ENCODE measurements at regions not wholly inside any gene's neighbourhood (a gene's known extent, or its start where the extent isn't known, plus 50 kb on each side); places are given as distances from the start of the nearest gene placed in this dataset.

DNA sequence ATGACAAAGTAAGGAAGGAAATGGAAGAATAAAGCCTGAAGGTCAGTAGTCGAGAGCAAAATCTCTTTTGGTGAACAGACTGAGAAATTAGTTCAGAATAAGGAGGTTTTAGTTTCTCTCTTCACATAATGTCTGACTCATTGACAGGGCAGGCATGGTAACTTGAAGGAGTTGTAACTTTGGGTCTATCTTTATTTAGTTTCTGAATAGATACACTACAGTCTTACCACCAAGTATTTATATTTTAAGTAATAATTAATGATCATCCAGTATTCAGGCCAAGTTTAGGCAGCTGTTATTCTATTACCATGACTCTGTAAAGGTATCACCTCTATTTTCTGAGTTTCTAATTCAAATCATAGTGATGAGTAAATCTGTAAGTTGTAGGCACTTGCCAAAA lies 219.9 kb downstream of the SPRY2 start:
- DNase-seq: no peak

DNA sequence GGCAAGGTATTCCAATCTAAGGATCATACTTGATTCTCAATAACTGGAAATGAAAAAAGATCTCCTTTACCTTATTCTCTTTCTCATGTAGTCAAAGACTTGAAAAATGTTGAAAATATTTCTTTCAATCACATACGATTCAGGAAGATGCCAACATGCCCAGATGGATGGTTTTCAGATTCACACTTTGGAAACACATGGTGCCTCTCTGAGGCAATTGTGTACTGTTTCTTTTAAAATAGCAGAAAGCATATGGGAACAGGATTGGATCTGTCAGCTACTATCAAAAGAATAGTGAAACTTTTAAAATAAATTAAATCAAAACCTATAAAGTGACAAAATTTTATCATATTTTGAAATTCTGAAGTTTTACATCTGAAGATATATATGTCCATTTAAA lies 222.4 kb downstream of the SPRY2 start:
- DNase-seq: no peak

DNA sequence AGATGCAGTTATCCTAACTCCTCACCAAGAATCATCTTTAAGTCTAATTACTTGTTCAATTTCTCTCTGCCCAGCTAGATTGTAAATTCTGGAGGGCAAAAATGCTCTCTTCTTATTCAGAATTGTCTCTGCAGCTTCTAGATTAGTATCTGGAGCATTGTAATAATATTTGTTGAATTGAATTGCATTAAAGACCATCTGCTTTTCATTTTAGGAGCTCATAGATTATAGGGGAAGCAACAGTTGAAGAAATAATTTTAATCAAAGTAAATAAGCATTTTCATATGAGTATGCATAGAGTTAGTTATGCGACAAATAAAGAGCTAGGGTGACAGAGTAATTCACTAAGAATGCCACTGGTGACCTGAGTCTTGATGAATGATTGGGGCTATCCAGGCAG lies 222.8 kb downstream of the SPRY2 start:
- no peak for DNase-seq

DNA sequence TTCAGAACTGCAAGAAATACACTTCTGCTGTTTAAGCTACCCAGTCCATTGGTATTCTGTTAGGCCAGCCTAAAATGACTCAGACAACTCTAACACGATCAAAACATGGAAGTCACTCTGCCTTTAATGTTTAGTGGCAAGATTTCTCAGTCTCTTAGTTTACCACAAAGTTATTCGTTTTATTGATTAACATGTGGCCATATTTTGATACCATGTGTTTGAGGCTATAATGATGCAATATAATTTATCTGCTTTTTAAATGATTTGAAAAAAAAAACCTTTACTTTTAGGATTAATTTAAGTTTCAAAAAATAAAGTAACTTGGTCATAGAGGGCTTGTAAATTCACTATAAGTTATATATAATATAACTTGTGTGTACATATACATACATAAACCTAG lies 223.4 kb downstream of the SPRY2 start:
- no peak for DNase-seq

DNA sequence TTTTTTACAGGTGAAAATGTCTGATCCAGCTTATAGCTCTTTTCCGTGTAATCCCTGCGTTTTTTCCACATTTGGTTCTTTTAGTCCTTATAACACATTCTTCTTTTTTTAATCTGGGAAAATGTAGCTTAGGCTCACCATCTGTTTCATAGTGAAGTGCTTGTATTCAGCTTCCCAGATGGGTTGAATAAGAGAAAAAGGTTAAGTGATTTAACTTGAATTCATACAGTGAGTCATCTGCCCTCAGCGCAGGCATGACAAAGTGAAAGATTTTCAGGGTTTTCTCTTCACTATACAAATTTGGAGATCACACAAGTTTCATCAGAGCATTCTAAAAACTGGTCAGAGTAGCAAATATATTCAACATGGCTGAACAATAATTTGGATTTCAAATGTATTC lies 224.8 kb downstream of the SPRY2 start:
- no peak for DNase-seq

DNA sequence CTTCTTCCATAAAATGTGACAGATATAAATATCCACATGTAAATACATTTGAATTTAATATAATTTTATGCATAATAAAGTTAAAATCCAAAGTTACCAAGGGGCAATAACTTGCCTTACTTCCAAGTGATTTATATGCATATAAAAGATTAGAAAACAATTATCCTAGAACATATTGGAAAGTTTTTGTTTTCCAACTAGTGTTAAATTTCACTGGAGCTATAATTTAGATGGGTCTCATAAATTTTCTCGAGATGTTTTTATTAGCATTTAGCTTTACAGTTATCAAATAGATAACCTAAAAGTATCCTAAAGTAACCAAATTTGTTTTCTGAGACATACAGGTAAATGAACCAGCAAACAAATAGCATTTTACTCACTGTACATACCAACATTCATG lies 225.3 kb downstream of the SPRY2 start:
- DNase-seq: no peak

DNA sequence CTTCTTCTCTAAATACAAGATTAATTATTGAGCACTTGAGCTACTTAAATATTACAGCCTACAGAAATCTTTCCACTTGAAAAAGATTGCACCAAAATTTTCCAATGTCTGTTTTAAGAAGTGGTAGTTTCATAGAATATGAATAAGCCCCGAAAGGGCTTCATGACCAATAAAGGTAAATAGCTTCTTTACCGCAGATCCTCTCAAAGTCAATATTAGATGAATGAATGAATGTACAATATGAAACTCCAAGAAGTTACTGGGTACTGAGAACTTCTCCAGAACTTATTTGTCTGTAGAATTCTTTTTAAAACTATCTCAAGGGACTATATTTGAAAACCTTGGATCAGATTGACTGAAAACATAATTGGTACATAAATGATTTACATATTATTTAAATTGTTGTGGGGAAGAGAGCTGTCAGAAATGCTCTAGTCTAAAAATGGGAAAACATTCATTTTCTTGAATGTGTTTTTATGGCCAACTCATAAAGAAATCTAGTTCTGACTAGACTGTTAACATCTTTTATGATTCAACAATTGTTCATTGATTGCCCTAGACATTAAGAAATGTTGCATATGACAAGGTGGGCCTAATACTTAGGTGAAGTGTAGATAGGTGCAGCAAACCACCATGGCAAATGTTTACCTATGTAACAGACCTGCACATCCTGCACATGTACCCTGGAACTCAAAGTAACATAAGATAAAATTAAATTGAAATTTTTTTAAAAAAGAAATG lies 227.0 kb downstream of the SPRY2 start:
- no peak for DNase-seq

DNA sequence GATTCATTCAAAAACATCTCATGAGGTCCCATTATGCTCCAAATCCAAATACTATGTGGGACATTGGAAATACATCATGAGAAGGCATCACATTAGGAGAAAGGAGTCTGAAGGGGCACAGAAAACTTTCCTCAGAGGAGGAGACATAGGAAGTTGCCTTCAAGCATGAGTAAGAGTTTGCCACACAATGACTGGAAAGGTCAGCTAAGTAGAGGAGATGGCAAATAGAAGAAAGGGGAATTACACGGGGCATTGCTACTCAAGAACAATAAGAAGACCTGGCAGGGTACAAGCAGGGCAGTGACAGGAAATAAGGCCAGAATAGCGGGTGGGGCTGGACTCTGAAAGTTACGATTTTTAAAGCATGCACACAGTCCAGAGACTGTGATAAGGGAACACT lies 231.6 kb downstream of the SPRY2 start:
- DNase-seq: no peak

DNA sequence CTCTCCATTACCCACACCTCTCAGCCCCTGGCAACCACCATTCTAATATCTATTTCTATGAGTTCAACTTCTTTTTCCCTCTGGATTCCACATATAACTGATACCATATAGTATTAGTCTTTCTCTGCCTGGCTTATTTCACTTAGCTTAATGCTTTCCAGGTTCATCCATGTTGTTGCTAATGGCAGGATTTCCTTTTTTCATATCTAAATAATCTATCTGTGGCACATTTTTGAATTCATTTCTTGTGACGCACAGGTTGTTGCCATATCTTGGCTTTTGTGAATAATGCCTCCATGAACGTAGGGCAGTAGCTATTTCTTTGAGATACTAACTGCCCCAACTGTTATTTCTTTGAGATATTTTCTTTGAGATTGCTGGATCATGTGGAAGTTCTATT lies 235.6 kb downstream of the SPRY2 start:
- DNase-seq: no peak

DNA sequence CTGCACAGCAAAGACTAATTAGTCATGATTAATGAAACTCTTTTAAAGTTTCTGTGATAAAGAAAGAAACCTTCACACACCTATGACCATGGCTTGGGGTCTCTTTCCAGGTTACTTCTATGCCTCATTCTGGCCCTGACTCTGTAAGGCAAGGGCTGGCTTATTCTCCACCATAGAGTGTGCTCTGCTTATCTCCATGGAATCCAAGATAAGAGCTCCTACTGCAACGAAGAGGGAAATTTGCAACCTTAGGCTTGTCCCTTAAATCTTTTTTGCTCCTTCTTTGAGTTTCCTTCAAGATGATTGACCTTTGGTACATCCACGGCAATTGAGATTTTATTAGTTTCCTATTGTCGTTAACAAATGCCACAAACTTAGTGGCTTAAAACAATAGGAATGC lies 239.9 kb downstream of the SPRY2 start:
- no peak for DNase-seq

DNA sequence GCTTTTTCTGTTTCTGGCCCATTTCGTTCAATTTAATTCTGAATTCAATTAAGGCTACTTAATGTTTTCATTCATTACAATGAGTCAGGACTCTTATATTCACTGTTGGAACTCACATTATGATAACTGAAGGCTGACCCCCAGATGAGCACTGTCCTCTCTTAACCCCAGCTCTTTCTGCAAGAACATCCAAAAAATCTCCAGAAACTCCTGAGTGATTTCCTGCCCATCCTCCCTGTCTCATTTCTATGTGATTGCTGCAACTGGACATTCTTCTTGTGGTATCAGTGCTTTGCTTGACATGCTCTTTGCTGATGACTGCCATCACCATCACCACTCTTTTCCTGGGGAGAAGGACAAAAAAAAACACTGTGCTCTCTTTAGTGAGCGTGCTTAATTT lies 240.3 kb downstream of the SPRY2 start:
- DNase-seq: no peak

DNA sequence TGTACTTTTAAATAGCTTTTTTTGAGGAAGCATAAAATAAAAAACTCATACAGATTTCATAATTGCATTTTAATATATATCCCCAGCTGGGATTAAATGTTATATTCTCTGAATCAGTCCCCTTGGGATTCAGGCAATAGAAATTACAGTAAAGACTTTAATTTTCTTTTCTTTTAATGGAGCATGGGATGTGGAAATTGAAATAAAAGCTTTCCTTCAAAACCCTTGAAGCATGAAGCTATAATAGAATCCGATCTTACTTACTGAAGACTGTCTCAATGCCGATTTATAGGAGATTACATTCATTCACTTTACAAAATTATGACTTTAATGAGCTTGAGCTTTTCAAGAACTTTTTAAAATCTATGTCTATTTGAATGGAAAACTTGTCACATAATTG lies 243.4 kb downstream of the SPRY2 start:
- DNase-seq: no peak

DNA sequence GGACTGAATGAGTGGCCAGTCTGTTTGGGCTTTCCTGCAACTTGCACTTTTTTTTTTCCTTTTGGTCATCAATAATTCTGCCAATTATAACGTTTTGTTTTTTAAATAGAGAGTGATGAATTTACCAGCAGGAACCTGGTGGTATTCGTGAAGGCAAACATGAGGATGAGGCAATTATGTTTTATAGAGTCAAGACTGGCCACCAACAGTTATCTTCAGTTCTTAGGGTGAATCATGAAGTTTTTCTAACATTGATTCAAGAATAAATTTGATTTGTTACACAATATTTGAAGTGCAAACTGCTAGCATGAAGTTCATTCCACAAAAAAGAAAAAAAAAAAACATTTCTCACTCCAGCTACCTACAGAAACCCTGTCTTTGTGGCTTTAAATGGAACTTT lies 244.5 kb downstream of the SPRY2 start:
- no peak for DNase-seq

DNA sequence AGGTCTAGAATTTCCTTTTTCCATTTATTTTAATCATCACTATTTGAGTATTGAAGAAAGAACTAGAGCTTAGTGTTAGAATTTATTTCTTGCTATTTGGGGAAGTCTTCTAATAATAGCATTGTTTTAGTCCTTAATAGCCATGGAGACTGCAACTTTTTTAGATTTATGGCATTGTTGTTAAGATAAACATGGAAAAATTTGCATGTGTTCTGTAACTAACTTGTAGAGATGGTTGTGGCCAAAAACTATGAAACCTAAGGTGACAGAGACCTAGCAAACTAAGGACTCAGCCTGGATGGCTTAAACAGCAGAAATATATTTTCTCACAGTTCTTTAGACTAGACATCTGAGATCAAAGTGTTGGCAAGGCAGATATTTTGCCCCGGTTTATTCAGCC lies 246.4 kb downstream of the SPRY2 start:
- DNase-seq: no peak

DNA sequence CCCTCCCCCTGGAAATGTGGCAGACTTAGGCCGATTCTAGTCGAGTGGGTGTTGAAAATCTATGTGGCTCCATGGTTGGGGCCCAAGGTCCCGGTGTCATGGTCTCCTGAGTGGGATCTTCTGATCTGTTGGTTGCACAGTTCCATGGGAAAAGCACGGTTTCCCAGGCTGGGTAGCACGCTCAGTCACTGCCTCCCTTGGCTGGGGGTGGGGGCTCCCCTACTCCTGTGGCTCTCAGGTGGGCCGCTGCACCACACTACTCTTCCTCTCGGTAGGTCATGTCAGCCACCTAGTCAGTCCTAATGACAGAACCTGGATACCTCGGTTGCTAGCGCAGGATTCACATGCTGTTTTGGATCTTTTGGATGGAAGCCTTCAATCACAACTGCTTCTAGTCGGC lies 247.0 kb downstream of the SPRY2 start:
- DNase-seq: no peak

DNA sequence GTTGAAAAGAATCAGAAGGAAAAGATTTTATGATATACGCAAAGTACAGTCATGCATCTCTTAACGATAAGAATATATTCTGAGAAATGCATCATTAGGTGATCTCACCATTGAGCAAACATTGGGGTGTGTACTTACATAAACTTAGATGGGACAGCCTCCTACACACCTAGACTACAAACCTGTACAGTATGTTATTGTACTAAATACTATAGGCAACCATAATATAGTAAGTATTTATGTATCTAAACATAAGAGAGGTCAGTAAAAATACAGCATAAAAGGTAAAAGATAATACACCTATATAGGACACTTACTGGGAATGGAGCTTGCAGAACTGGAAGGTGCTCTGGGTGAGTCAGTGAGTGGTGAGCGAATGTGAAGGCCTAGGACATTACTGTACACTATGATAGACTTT lies 254.6 kb downstream of the SPRY2 start:
- no peak for DNase-seq

DNA sequence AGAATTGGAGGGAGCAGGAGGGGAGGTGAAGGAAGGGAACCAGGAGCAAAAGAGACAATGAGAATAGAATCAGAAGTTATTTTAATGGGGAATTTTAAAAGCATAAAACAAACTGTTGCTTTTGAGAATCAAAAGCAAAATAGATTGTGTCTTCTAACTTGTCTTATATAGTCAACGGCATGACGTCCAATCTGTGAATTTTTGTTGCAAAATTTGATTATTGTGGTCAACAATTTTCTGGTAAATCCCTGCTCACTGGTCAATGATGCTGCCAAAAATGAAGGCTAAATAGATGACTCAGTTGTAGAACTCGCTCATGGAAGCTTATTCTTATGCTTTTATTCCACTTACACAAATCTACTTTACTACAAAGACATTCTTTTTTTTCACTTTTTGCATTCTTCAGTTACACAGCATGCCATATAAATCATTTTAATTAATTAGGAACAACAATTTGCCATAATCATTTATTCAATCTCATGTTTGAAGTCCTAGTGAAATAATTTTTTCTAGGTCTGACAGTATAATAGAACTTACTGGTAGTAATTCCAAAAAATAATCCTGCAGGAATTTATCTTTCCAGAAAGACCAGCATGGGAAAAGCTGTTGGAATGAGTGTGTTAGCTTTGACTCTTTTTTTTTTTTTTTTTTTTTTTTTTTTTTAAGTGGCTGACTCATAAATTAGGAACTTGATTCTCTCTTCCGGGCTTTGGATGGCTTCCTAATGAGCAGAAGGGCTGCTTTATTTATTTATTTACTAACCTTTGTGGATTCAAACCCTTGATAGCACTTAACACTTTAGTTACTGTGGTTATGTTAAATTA lies 256.9 kb downstream of the SPRY2 start:
- DNase-seq: peak; percentile 4

DNA sequence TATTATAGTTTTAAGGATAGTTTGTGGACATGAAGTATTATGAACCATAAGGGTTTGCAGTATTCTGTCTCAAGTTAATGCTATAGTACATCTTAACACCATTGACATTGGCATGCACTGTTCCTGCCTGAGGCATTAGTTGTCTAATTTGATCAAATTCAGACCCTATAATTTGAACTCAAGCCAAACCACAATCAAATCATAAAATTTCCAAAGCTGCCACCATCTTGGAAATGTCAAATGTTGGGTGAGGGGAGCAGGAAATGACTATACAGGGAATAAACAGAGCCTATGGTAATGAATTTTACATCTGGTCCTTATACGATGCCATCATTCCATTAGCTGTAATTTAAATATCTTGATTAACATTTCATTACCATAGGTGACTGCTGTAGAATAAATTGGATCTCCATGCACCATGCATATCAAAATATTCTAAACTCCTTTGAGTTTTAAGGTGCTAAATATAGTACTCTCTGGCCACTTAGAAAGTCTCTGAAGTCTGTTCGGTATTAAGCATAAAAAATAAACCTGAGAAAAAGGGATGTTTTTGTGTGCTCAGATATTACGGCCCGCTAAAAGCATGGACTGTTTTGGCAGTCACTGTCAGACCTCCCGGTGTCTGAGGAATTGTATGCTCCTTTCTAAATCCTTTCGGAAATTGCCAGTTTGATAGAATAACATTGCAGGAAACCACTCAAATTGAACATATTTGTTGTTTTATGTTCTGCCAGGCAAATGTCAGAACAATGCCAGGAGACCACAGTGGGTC lies 257.7 kb downstream of the SPRY2 start:
- no peak for DNase-seq

DNA sequence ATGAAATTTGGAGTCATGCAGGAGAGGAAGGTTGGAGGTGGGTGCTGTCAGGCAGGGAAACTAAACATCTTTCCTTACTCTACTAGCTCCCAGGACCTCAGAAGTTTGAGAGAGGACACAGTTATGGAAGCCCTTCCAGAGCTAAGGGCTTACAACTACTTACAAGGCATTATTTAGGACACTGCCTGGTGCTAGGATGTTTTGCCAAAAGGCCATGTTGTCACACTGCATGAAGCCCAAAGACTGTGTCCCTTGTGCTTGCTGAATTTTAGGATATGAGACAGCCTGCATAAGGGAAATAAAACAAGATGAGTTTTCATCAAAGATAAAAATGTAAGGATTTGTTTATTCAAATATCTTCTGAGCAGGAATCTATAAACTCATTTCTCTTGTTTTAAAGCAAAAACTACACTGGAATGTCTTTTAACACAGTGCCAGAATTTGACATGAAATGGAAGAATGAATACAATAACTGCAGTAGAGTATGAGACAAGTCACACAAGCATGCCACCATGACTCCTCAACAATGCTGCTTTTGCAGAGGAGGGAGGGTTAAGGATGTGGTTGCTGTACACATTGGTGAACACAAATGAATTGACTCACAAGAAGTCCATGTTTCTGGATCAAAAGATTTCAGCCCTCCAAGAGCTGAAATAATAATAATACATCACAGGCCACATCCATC lies 258.4 kb downstream of the SPRY2 start:
- DNase-seq: no peak

DNA sequence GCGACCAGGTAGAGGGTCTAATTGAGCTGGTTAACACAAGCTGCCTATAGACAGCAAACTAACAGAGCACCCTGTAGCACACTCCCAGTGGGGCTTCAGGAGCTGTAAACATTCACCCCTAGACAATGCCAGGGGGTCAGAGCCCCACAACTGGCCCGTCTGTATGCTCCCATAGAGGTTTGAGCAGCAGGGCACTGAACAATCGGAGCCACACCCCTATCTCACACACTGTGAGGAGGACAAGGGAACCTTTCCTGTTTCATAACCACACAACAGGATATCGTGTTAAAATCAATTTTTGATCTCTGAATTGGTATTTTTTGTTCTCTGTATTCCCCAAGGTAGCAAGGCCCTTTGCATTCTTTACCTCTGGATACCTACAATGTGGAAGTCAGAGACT lies 266.1 kb downstream of the SPRY2 start:
- no peak for DNase-seq

DNA sequence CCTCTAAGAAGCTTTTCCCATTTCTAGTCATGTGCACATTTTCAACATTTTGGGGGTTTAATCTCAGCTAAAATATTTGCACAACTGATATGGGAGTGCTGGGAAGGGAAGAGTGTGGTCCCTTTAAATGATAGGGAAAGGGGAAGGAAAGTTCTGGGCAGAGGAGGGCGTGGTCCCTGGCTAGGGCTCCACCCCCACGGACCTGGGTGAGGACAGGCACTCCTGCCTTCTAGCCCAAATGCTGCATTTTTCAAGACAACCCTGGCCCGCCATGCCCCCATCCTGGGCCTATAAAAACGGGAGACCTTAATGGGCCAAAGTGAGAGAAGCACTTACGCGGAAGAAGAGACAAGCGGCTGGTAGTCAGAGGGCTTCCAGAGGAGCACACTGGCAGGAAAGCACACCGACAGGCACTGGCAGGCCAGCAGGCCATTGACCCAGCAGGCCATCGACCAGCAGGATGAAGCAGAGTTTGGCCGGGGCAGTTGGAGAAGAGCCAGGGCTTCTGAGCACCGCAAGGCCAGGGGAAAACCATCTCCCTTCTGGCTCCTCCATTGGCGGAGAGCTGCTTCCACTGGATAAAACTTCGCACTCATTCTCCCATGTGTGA lies 266.7 kb downstream of the SPRY2 start:
- no peak for DNase-seq

DNA sequence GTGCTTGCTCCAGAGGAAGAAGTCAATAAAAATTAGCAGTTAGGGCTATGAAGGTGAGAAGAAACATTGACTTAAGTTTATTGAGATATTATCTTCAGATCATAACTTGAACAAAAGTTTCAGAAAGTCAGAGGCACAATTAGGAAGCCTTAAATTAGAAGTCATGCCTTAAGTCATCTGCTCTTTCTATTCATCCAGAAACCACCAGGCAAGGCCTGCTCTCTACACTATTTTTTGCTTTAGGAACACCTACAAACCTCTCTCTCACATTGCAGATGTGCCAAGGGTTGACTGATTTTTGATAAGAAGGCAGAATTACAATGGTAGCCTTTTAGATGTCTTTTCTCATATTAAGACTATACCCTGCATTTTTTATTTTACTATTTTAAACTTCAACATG lies 268.7 kb downstream of the SPRY2 start:
- DNase-seq: no peak

Measured in hematopoietic multipotent progenitor cell treated with erythropoietin and hydrocortisone succinate and interleukin-3 and kit ligand, for 4 days (in vitro differentiated cells).